H1 (cell line): ENCODE measurements at regions not wholly inside any gene's neighbourhood (a gene's known extent, or its start where the extent isn't known, plus 50 kb on each side); places are given as distances from the start of the nearest gene placed in this dataset.
A peak's percentile ranks its signal among the peaks of the same experiment; 100 is the strongest.

ENCODE experiments used
- CTCF ChIA-PET: fragments of 300-600 bp; sonication (Branson Sonifier 250); formaldehyde crosslinking; loops from one replicate; lab custom pipeline; 2021; ENCODE audit not compliant: partially characterized antibody; lab: Charles Lee
- POLR2A ChIA-PET: fragments of 300-600 bp; sonication (Branson Sonifier 250); formaldehyde crosslinking; loops from one replicate; lab custom pipeline; 2021; ENCODE audit warnings: inconsistent platforms; ENCODE audit not compliant: partially characterized antibody; lab: Charles Lee
- DNase-seq, 2 experiments: peaks; one replicate each; pipeline versions ENCODE4 v3.0.0 to v3.0.0-alpha.2; 2010 to 2022; ENCODE audit warnings: low spot score in 2 of 2, low read depth in 1 of 2, mixed read lengths in 1 of 2
- FAIRE-seq: peaks from 2 replicates; lab custom pipeline; 2011; peaks lifted over from hg19 to GRCh38; lab: Jason Lieb, UNC
- H2AFZ ChIP-seq: 2 replicates; pipeline ENCODE4 v1.8.1; 2012; ENCODE audit warnings: low read length, inconsistent platforms
- H2AK5ac ChIP-seq: 2 replicates; pipeline ENCODE4 v1.6.1; 2013; ENCODE audit warnings: low read depth, low read length
- H2BK120ac ChIP-seq: replicated peaks from 2 replicates; pipeline ENCODE3; 2013; ENCODE audit warnings: low read depth, low read length, inconsistent platforms
- H2BK12ac ChIP-seq: 2 replicates; pipeline ENCODE4 v1.6.1; 2013; ENCODE audit warnings: low read depth, low read length
- H2BK15ac ChIP-seq: 2 replicates; pipeline ENCODE4 v1.6.1; 2013; ENCODE audit warnings: low read length
- H2BK20ac ChIP-seq: 2 replicates; pipeline ENCODE4 v1.6.1; 2013; ENCODE audit warnings: low read length
- H2BK5ac ChIP-seq: 2 replicates; pipeline ENCODE4 v1.6.1; 2013; ENCODE audit warnings: low read depth, low read length
- H3K14ac ChIP-seq: 2 replicates; pipeline ENCODE4 v1.6.1; 2013; ENCODE audit warnings: inconsistent platforms; ENCODE audit not compliant: insufficient read length
- H3K18ac ChIP-seq: 2 replicates; pipeline ENCODE4 v1.6.1; 2013; ENCODE audit warnings: low read length; ENCODE audit errors: extremely low read depth
- H3K23ac ChIP-seq: 2 replicates; pipeline ENCODE4 v1.6.1; 2013; ENCODE audit warnings: inconsistent platforms; ENCODE audit not compliant: insufficient read length
- H3K23me2 ChIP-seq: 2 replicates; pipeline ENCODE4 v1.6.1; 2013; ENCODE audit warnings: low read depth, low read length
- H3K27ac ChIP-seq: 2 replicates; pipeline ENCODE4 v1.6.1; 2011; ENCODE audit warnings: low read depth, low read length, inconsistent platforms
- H3K27me3 ChIP-seq, 4 experiments: replicated peaks in 1 of 4; 1 replicate in 1 of 4; 2 replicates in 3 of 4; pipeline versions ENCODE4 v1.6.1 to v1.8.1; 2011 to 2013; ENCODE audit warnings: low read length in 3 of 4, mild to moderate bottlenecking in 3 of 4, inconsistent platforms in 2 of 4, mixed read lengths in 2 of 4, moderate library complexity in 1 of 4; ENCODE audit not compliant: control insufficient read depth in 3 of 4, insufficient read depth in 3 of 4; ENCODE audit errors: extremely low read depth in 1 of 4
- H3K36me3 ChIP-seq, 4 experiments: 2 replicates each; pipeline versions ENCODE4 v1.6.1 to v1.8.1; 2011 to 2013; ENCODE audit warnings: mild to moderate bottlenecking in 4 of 4, low read length in 3 of 4, moderate library complexity in 2 of 4, control low read depth in 1 of 4, inconsistent platforms in 1 of 4; ENCODE audit not compliant: insufficient read depth in 4 of 4, control insufficient read depth in 2 of 4
- H3K4ac ChIP-seq: replicated peaks from 2 replicates; pipeline ENCODE3; 2013; ENCODE audit warnings: low read length, low read depth, mixed read lengths, inconsistent platforms; ENCODE audit not compliant: insufficient read length
- H3K4me1 ChIP-seq, 4 experiments: replicated peaks in 1 of 4; 1 replicate in 1 of 4; 2 replicates in 3 of 4; pipeline versions ENCODE4 v1.6.1 to v1.8.1; 2011 to 2013; ENCODE audit warnings: low read length in 3 of 4, inconsistent platforms in 2 of 4, mixed read lengths in 1 of 4; ENCODE audit not compliant: insufficient read depth in 4 of 4, control insufficient read depth in 3 of 4
- H3K4me2 ChIP-seq, 2 experiments: 2 replicates each; pipeline versions ENCODE4 v1.6.1 to v1.8.1; 2011 to 2013; ENCODE audit warnings: low read depth in 2 of 2, low read length in 2 of 2, control low read depth in 1 of 2, inconsistent platforms in 1 of 2, mild to moderate bottlenecking in 1 of 2; ENCODE audit not compliant: insufficient read depth in 1 of 2
- H3K4me3 ChIP-seq, 4 experiments: fragments of 200-600, 300-600 bp in 1 of 4; sonication (generic), shearing (Covaris generic), sonication (Bioruptor Twin) in 1 of 4; 2 replicates each; pipeline versions ENCODE4 v1.5.1 to v1.8.1; 2011 to 2016; ENCODE audit warnings: low read length in 4 of 4, low read depth in 3 of 4, control low read depth in 2 of 4, inconsistent platforms in 2 of 4, mild to moderate bottlenecking in 2 of 4, mixed read lengths in 1 of 4, moderate library complexity in 1 of 4; ENCODE audit not compliant: insufficient read depth in 2 of 4; ENCODE audit errors: extremely low read depth in 1 of 4
- H3K56ac ChIP-seq: replicated peaks from 2 replicates; pipeline ENCODE3; 2013; ENCODE audit warnings: low read depth, mild to moderate bottlenecking, mixed read lengths, low read length, inconsistent platforms; ENCODE audit not compliant: insufficient read length
- H3K79me1 ChIP-seq: 2 replicates; pipeline ENCODE4 v1.6.1; 2013; ENCODE audit warnings: low read depth, low read length, control low read depth
- H3K79me2 ChIP-seq, 2 experiments: 2 replicates each; pipeline versions ENCODE4 v1.6.1 to v1.8.1; 2012 to 2013; ENCODE audit warnings: low read length in 2 of 2, mild to moderate bottlenecking in 2 of 2, inconsistent platforms in 1 of 2; ENCODE audit not compliant: insufficient read depth in 2 of 2, control insufficient read depth in 1 of 2
- H3K9ac ChIP-seq, 4 experiments: replicated peaks in 1 of 4; 1 replicate in 1 of 4; 2 replicates in 3 of 4; pipeline versions ENCODE4 v1.6.1 to v1.8.1; 2011 to 2013; ENCODE audit warnings: low read depth in 3 of 4, low read length in 3 of 4, control low read depth in 2 of 4, mild to moderate bottlenecking in 2 of 4, moderate library complexity in 2 of 4, inconsistent platforms in 1 of 4; ENCODE audit errors: extremely low read depth in 1 of 4
- H3K9me3 ChIP-seq, 2 experiments: 2 replicates each; pipeline versions ENCODE4 v1.6.1 to v1.8.1; 2012 to 2013; ENCODE audit warnings: mild to moderate bottlenecking in 2 of 2, moderate library complexity in 2 of 2, control low read depth in 1 of 2, inconsistent platforms in 1 of 2, low read depth in 1 of 2, low read length in 1 of 2, mixed read lengths in 1 of 2; ENCODE audit not compliant: insufficient read depth in 2 of 2
- H4K20me1 ChIP-seq, 2 experiments: replicated peaks in 1 of 2; 2 replicates each; pipeline versions ENCODE3 to v1.8.1; 2011 to 2013; ENCODE audit warnings: inconsistent platforms in 2 of 2, low read length in 2 of 2, mild to moderate bottlenecking in 1 of 2; ENCODE audit not compliant: insufficient read depth in 2 of 2, control insufficient read depth in 1 of 2
- H4K5ac ChIP-seq: 2 replicates; pipeline ENCODE4 v1.6.1; 2013; ENCODE audit warnings: low read length, low read depth, mixed read lengths, inconsistent platforms; ENCODE audit not compliant: insufficient read length
- H4K8ac ChIP-seq: 2 replicates; pipeline ENCODE4 v1.8.0; 2013; ENCODE audit warnings: mild to moderate bottlenecking, moderate library complexity, low read length, inconsistent platforms; ENCODE audit not compliant: insufficient read depth; ENCODE audit errors: extremely low read depth
- H4K91ac ChIP-seq: replicated peaks from 2 replicates; pipeline ENCODE3; 2013; ENCODE audit warnings: low read length, mixed read lengths, inconsistent platforms; ENCODE audit not compliant: insufficient read length
- BCL11A ChIP-seq, 2 experiments: IDR thresholded peaks; one replicate each; pipeline ENCODE4 v1.6.1; 2011; ENCODE audit warnings: low read depth in 2 of 2, low read length in 2 of 2, mild to moderate bottlenecking in 2 of 2
- BRCA1 ChIP-seq: IDR thresholded peaks from 2 replicates; pipeline ENCODE4 v1.6.1; 2012; ENCODE audit warnings: low read depth, low read length, improper control_type of control experiment
- CREB1 ChIP-seq: IDR thresholded peaks from 2 replicates; pipeline ENCODE4 v1.6.1; 2012; ENCODE audit warnings: inconsistent platforms
- JUND ChIP-seq: IDR thresholded peaks from 2 replicates; pipeline ENCODE4 v1.6.1; 2011; ENCODE audit warnings: mild to moderate bottlenecking, improper control_type of control experiment, low read length
- SP1 ChIP-seq: IDR thresholded peaks from 2 replicates; pipeline ENCODE4 v1.6.1; 2011; ENCODE audit warnings: low read depth, low read length
- SP2 ChIP-seq: IDR thresholded peaks from 2 replicates; pipeline ENCODE4 v1.6.1; 2012; ENCODE audit warnings: mild to moderate bottlenecking, low read length, inconsistent platforms
- SP4 ChIP-seq: IDR thresholded peaks from 2 replicates; pipeline ENCODE4 v1.6.1; 2012; ENCODE audit warnings: low read length, inconsistent platforms
- WGBS, 2 experiments: shearing (Covaris generic) in 1 of 2; methylation state at CpG; one replicate each; pipeline versions ENCODE4 v1.1.6 to v1.1.7; 2013 to 2015; ENCODE audit warnings: low lambda C conversion rate in 2 of 2, mixed read lengths in 2 of 2, inconsistent platforms in 1 of 2, low coverage in 1 of 2, missing lambda C conversion rate in 1 of 2; ENCODE audit not compliant: insufficient replicate concordance in 2 of 2, insufficient coverage in 1 of 2, insufficient read length in 1 of 2; ENCODE audit errors: extremely low coverage in 1 of 2, missing lambda C conversion rate in 1 of 2; 5-methylcytosine and 5-hydroxymethylcytosine counted together

- peak overlapping the region; percentile 34; the same call in 1 of the 2 replicates for H2BK20ac ChIP-seq
- ChIA-PET CTCF (interaction anchor here (10.0 kb wide), 1 partner anchor 20 kb away, joined by 112 read pairs; no protein-coding TSS in a partner anchor), POLR2A (interaction anchor here (6.3 kb wide), 1 partner anchor 9 kb away, joined by 35 read pairs; no protein-coding TSS in a partner anchor)
- H3K9ac ChIP-seq: no peak overlapping the region
- H3K4me2 ChIP-seq: no peak overlapping the region
- no peaks in the 10 kb centered on the region for H3K79me2 ChIP-seq
- H2AFZ ChIP-seq: no peak overlapping the region
- no peak overlapping the region for H3K18ac ChIP-seq
- 0 out of 2 replicates have a peak overlapping the region, but pooled peaks have one; percentile 1 for H4K8ac ChIP-seq
- H2BK12ac ChIP-seq: no peak overlapping the region
- peak overlapping the region; percentile 18 for H4K91ac ChIP-seq
- no peak overlapping the region for H3K27ac ChIP-seq
- peaks cover 0 to 3% of the 10 kb centered on the region in 2 experiments for H4K20me1 ChIP-seq
- H3K4ac ChIP-seq: peak overlapping the region; percentile 54
- H3K4me3 ChIP-seq: no peak overlapping the region
- TF ChIP-seq BCL11A (IDR thresholded peaks at IDR 0.05; ENCODE audit: low read depth in 2 of 2, low read length in 2 of 2) (no peak), SP4 (no peak), BRCA1 (no peak), JUND (no peak), SP1 (no peak), SP2 (no peak), CREB1 (no peak)
- H3K23ac ChIP-seq: no peak overlapping the region
- FAIRE-seq (no peak), DNase-seq (no peak)
- peaks cover 9 to 27% (median 14%) of the 10 kb centered on the region in 4 experiments for H3K4me1 ChIP-seq
- no peak overlapping the region for H4K5ac ChIP-seq
- H2BK15ac ChIP-seq: 0 out of 2 replicates have a peak overlapping the region, but pooled peaks have one; percentile 100
- H3K9me3 ChIP-seq: no peaks in the 10 kb centered on the region
- H2BK120ac ChIP-seq: no peak overlapping the region
- H3K14ac ChIP-seq: no peak overlapping the region
- peak overlapping the region; percentile 99 for H2AK5ac ChIP-seq
- H3K27me3 ChIP-seq: no peaks in the 10 kb centered on the region
- H2BK5ac ChIP-seq: no peak overlapping the region
- 85 to 100% methylated on average over 2 of the region's 2 CpGs for WGBS, 2 experiments
- H3K56ac ChIP-seq: peak overlapping the region; percentile 97
- H3K79me1 ChIP-seq: peaks cover 3% of the 10 kb centered on the region; the same call in 1 of the 2 replicates
- H3K36me3 ChIP-seq: no peaks in the 10 kb centered on the region
- peaks cover 13% of the 10 kb centered on the region for H3K23me2 ChIP-seq
Observed at GRCh38 chr6:44044940-44045671, 82.1 kb downstream of the MRPL14 start.
